ENCODE measurements at regions not wholly inside any gene's neighbourhood (a gene's known extent, or its start where the extent isn't known, plus 50 kb on each side); places are given as distances from the start of the nearest gene placed in this dataset.
"Not testable (repeated sequence)": the region's sequence is repeated elsewhere in the genome, so short reads cannot be mapped to it uniquely, and the experiment has no call there.

DNA sequence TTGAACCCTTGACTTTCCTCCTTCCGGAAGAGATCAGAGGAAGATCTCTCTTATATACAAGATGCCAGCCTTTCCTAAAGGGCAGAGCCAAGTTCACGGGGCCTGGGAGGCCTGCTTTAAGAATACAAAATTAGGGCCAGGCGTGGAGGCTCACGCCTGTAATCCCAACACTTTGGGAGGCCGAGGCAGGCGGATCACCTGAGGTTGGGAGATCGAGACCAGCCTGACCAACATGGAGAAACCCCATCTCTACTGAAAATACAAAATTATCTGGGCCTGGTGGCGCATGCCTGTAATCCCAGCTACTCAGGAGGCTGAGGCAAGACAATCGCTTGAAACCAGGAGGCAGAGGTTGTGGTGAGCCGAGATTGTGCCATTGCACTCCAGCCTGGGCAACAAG lies 108.2 kb upstream of the SPDYE9 start:
- not testable (repeated sequence) for H3K27me3 ChIP-seq (ENCODE audit: control insufficient read depth, low read length); H3K4me3 ChIP-seq (ENCODE audit: low read length); H3K4me2 ChIP-seq (ENCODE audit: low read length); H3F3A ChIP-seq (ENCODE audit: control insufficient read depth, insufficient read depth); H3K36me3 ChIP-seq (ENCODE audit: control insufficient read depth, low read length); H3K79me2 ChIP-seq (ENCODE audit: control insufficient read depth, low read length); H4K20me1 ChIP-seq (ENCODE audit: control insufficient read depth, insufficient read depth, low read depth, low read length); H3K27ac ChIP-seq (ENCODE audit: low read depth, low read length); H3K9me2 ChIP-seq (replicated peaks; ENCODE audit: control insufficient read depth, low read length); H3K9me3 ChIP-seq (ENCODE audit: control insufficient read depth, insufficient read depth, low read length); H3K4me1 ChIP-seq (ENCODE audit: control insufficient read depth, low read length)

DNA sequence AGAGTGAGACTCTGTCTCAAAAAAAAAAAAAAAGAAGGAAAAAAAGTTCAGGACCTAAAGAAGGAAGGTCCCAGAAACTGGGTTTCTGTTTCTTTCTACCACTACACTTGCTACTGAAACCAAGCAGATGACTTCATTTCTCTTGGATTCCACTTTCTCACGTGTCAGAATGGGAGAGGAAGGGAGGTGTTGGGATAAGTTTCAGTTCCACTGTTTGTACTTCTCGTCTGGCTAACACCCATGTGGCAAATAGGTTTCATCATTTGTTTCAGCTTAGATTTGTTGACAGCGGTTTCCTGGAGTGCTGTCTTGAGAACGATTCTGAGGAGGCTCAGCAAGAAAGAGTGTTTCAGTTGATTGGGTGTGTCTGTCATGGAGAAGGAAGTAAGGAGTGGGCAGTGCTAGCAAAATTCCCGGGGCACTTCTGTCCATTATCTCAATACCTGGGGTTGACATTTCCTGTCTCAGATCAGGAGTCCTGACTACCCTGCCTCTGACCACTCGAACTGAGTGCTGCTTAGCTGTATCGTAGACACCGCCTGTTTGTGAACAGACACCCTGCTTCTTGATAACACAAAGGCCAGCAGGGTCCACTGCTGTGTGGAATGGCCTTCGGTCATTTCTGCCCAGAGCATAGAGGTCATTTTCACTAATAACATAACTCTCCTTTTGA lies 104.8 kb upstream of the SPDYE9 start:
- H3K79me2 ChIP-seq (ENCODE audit: control insufficient read depth, low read length); H3F3A ChIP-seq (ENCODE audit: control insufficient read depth, insufficient read depth); H3K27ac ChIP-seq (ENCODE audit: low read depth, low read length); H3K9me3 ChIP-seq (ENCODE audit: control insufficient read depth, insufficient read depth, low read length); H3K27me3 ChIP-seq (ENCODE audit: control insufficient read depth, low read length); H4K20me1 ChIP-seq (ENCODE audit: control insufficient read depth, insufficient read depth, low read depth, low read length); H3K9me2 ChIP-seq (replicated peaks; ENCODE audit: control insufficient read depth, low read length); H3K36me3 ChIP-seq (ENCODE audit: control insufficient read depth, low read length); H3K4me1 ChIP-seq (ENCODE audit: control insufficient read depth, low read length); H3K4me2 ChIP-seq (ENCODE audit: low read length); H3K4me3 ChIP-seq (ENCODE audit: low read length): not testable (repeated sequence)

DNA sequence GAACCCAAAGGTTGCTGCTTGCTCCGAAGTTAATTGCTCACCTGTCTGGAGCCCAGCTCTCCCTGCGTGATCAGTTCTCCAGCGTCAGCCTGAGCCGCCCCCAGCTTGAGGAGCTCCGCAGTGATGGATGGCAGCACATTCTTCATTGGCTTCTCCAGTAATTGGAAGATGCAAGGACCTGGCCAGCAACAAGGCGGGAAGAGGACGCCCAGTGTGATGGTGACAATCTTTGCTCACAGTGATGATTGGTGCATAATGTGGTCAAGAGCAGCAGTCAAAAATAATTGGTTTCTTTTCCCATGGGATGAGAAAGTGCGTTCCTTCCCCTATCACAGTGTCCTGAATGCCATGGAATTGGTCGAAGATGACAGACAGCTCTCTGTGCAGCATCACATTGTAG lies 102.4 kb upstream of the SPDYE9 start:
- not testable (repeated sequence) for H3K27ac ChIP-seq (ENCODE audit: low read depth, low read length); H3K79me2 ChIP-seq (ENCODE audit: control insufficient read depth, low read length); H3K4me1 ChIP-seq (ENCODE audit: control insufficient read depth, low read length); H3K4me3 ChIP-seq (ENCODE audit: low read length); H3K9me2 ChIP-seq (replicated peaks; ENCODE audit: control insufficient read depth, low read length); H4K20me1 ChIP-seq (ENCODE audit: control insufficient read depth, insufficient read depth, low read depth, low read length); H3K27me3 ChIP-seq (ENCODE audit: control insufficient read depth, low read length); H3K4me2 ChIP-seq (ENCODE audit: low read length); H3K36me3 ChIP-seq (ENCODE audit: control insufficient read depth, low read length); H3K9me3 ChIP-seq (ENCODE audit: control insufficient read depth, insufficient read depth, low read length); H3F3A ChIP-seq (ENCODE audit: control insufficient read depth, insufficient read depth)

DNA sequence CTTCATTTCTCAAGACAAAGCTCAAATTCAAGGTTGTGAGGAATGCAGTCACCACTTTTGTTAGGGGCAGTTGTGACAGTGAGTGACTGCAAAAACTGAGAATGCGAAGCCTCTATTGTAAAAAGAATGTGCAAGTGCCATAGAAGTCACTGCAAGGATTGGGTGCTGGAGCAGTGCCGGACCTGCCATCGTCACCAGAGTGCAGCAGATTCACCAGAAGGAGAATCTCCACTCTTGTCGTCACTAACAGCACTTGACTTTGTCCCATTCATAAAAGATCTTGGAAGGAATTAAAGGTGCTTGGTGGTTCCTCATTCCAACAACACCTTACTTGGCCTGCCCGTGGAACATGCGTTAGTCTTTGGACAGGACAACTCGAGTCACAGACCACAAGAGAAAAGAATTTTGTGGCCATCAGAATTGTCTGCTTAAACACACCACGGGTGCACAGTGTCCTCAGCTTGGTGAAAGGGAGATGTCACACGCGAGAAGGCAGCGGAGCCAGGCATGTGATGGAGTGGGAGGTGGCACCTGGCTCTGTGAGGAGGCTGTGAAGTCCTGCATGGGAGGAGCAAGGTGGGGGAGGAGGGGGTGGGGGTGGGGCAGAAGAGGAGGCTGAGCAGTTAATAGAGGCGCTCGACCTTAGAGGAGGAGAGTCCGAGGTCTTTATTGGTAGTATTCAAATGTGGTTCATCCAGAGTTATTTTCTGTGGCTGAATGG lies 100.9 kb upstream of the SPDYE9 start:
- H3K36me3 ChIP-seq (ENCODE audit: control insufficient read depth, low read length); H3K4me1 ChIP-seq (ENCODE audit: control insufficient read depth, low read length); H3K79me2 ChIP-seq (ENCODE audit: control insufficient read depth, low read length); H4K20me1 ChIP-seq (ENCODE audit: control insufficient read depth, insufficient read depth, low read depth, low read length); H3K27ac ChIP-seq (ENCODE audit: low read depth, low read length); H3K27me3 ChIP-seq (ENCODE audit: control insufficient read depth, low read length); H3K4me2 ChIP-seq (ENCODE audit: low read length); H3F3A ChIP-seq (ENCODE audit: control insufficient read depth, insufficient read depth); H3K9me3 ChIP-seq (ENCODE audit: control insufficient read depth, insufficient read depth, low read length); H3K4me3 ChIP-seq (ENCODE audit: low read length); H3K9me2 ChIP-seq (replicated peaks; ENCODE audit: control insufficient read depth, low read length): not testable (repeated sequence)

DNA sequence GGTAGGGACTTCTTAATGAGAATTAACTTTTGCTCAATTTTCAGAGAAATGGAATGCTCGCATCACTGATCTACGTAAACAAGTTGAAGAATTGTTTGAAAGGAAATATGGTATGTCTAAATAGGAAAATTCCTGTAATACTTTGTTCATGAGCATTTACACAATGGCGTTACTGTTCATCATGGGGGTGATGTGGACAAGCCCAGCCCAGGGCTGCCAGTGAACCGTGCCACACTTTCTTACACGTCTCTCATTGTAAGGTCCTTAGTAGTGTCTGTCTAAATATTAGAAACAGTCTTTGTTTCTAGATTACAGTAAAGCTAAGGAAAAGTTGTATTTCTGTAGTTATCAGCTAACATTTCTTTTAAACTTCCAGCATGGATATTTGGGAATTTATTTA lies 91.0 kb upstream of the SPDYE9 start:
- not testable (repeated sequence) for H3K4me1 ChIP-seq (ENCODE audit: control insufficient read depth, low read length); H3K9me2 ChIP-seq (replicated peaks; ENCODE audit: control insufficient read depth, low read length); H3F3A ChIP-seq (ENCODE audit: control insufficient read depth, insufficient read depth); H3K27ac ChIP-seq (ENCODE audit: low read depth, low read length); H3K4me2 ChIP-seq (ENCODE audit: low read length); H3K27me3 ChIP-seq (ENCODE audit: control insufficient read depth, low read length); H3K36me3 ChIP-seq (ENCODE audit: control insufficient read depth, low read length); H3K9me3 ChIP-seq (ENCODE audit: control insufficient read depth, insufficient read depth, low read length); H4K20me1 ChIP-seq (ENCODE audit: control insufficient read depth, insufficient read depth, low read depth, low read length); H3K4me3 ChIP-seq (ENCODE audit: low read length); H3K79me2 ChIP-seq (ENCODE audit: control insufficient read depth, low read length)

DNA sequence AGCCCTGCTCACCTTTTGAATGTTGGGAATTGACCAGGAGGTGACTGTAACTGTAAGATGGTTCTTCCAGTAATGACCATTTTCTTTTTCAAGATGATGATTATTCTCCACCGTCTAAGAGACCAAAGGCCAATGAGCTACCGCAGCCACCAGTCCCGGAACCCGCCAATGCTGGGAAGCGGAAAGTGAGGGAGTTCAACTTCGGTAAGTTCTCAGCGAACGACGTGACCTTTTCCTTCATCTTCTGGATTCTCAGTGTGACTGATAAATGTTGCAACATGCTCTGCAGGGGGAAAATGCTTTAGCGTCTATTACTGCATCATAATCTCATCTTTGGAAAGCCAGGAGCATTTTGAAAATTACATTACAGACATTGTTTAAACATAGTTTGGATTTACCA lies 89.5 kb upstream of the SPDYE9 start:
- not testable (repeated sequence) for H3K36me3 ChIP-seq (ENCODE audit: control insufficient read depth, low read length); H3K79me2 ChIP-seq (ENCODE audit: control insufficient read depth, low read length); H3F3A ChIP-seq (ENCODE audit: control insufficient read depth, insufficient read depth)

DNA sequence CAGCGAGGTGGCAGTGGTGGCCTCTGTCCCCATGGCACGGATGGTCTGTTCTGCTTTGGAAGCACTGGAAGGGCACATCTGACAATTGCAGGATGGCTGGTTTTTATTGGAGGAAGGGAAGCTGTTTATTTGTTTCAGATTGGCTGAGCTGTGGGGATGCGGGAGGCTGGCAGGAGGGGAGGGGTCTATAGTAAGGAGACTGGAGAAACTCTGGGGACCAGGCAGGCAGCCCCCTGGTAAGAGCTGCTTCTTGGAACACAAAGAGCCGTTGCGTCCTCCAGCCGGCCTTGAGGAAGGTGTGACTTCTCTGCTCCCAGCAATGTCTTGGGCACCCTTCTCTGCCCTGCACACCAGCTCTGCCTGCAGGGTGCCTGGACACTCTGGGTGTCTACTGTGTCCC lies 85.1 kb upstream of the SPDYE9 start:
- H3K27me3 ChIP-seq (ENCODE audit: control insufficient read depth, low read length); H3F3A ChIP-seq (ENCODE audit: control insufficient read depth, insufficient read depth); H3K9me3 ChIP-seq (ENCODE audit: control insufficient read depth, insufficient read depth, low read length); H4K20me1 ChIP-seq (ENCODE audit: control insufficient read depth, insufficient read depth, low read depth, low read length); H3K36me3 ChIP-seq (ENCODE audit: control insufficient read depth, low read length); H3K9me2 ChIP-seq (replicated peaks; ENCODE audit: control insufficient read depth, low read length); H3K27ac ChIP-seq (ENCODE audit: low read depth, low read length); H3K4me3 ChIP-seq (ENCODE audit: low read length); H3K4me1 ChIP-seq (ENCODE audit: control insufficient read depth, low read length); H3K4me2 ChIP-seq (ENCODE audit: low read length); H3K79me2 ChIP-seq (ENCODE audit: control insufficient read depth, low read length): not testable (repeated sequence)

More for the DNA sequence above, 89.5 kb upstream of the SPDYE9 start:
- not testable (repeated sequence) for H4K20me1 ChIP-seq (ENCODE audit: control insufficient read depth, insufficient read depth, low read depth, low read length); H3K4me3 ChIP-seq (ENCODE audit: low read length); H3K27ac ChIP-seq (ENCODE audit: low read depth, low read length); H3K9me2 ChIP-seq (replicated peaks; ENCODE audit: control insufficient read depth, low read length); H3K9me3 ChIP-seq (ENCODE audit: control insufficient read depth, insufficient read depth, low read length); H3K4me1 ChIP-seq (ENCODE audit: control insufficient read depth, low read length); H3K4me2 ChIP-seq (ENCODE audit: low read length); H3K27me3 ChIP-seq (ENCODE audit: control insufficient read depth, low read length)

DNA sequence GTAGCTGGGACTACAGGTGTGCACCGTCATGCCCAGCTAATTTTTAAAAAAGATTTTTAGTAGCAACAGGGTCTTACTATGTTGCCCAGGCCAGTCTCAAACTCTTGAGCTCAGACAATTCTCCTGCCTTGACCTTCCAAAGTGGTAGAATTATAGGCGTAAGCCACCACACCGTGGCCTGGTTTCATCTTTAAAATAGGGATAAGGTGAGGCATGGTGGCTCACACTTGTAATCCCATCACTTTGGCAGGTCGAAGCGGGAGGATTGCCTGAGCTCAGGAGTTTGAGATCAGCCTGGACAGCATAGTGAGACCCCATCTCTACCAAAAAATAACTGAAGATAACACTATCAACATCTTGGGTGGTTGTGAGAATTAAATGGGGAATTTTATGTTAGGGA lies 84.6 kb upstream of the SPDYE9 start:
- H3K36me3 ChIP-seq (ENCODE audit: control insufficient read depth, low read length); H3K27me3 ChIP-seq (ENCODE audit: control insufficient read depth, low read length); H3K4me1 ChIP-seq (ENCODE audit: control insufficient read depth, low read length); H3K79me2 ChIP-seq (ENCODE audit: control insufficient read depth, low read length); H3K4me2 ChIP-seq (ENCODE audit: low read length); H3K4me3 ChIP-seq (ENCODE audit: low read length); H3K9me2 ChIP-seq (replicated peaks; ENCODE audit: control insufficient read depth, low read length); H3F3A ChIP-seq (ENCODE audit: control insufficient read depth, insufficient read depth); H3K9me3 ChIP-seq (ENCODE audit: control insufficient read depth, insufficient read depth, low read length); H3K27ac ChIP-seq (ENCODE audit: low read depth, low read length); H4K20me1 ChIP-seq (ENCODE audit: control insufficient read depth, insufficient read depth, low read depth, low read length): not testable (repeated sequence)
